ENCODE measurements at regions not wholly inside any gene's neighbourhood (a gene's known extent, or its start where the extent isn't known, plus 50 kb on each side); places are given as distances from the start of the nearest gene placed in this dataset.

DNA sequence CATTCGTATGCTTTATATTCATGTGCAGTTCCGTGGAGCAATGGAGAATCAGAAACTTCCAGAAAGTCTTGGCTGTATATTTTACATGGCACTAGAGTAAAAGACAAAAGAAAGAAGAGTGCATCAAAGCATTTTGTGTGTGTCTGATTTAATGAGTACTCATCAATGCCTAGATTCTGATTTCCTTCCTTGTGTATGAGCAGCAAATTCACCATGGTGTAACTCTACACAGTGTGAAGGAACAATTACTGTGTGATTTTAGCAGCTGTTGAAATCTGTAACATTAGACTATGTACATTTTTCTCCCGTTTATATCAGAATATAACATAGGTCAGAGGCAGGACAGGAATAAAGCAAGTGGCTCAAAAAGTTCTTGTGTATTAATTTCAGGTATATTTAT lies 102.0 kb upstream of the TSC22D2 start:
- H3K4me1 ChIP-seq, result peaks cover 0 to 10% (median 6%) of the 10 kb centered on the region in 4 donors
- DNase-seq (ENCODE audit: extremely low spot score), result no peak
- H3K4me3 ChIP-seq, result no peak overlapping the region
- intact Hi-C loops (cut with DNase I), result no loop called here
- no peaks in the 10 kb centered on the region for H3K9me3 ChIP-seq
- H3K27me3 ChIP-seq, result no peaks in the 10 kb centered on the region
- no peaks in the 10 kb centered on the region for H3K36me3 ChIP-seq
- 76% methylated on average over 3 of the region's 3 CpGs for WGBS
- TF ChIP-seq, protein P1, sequence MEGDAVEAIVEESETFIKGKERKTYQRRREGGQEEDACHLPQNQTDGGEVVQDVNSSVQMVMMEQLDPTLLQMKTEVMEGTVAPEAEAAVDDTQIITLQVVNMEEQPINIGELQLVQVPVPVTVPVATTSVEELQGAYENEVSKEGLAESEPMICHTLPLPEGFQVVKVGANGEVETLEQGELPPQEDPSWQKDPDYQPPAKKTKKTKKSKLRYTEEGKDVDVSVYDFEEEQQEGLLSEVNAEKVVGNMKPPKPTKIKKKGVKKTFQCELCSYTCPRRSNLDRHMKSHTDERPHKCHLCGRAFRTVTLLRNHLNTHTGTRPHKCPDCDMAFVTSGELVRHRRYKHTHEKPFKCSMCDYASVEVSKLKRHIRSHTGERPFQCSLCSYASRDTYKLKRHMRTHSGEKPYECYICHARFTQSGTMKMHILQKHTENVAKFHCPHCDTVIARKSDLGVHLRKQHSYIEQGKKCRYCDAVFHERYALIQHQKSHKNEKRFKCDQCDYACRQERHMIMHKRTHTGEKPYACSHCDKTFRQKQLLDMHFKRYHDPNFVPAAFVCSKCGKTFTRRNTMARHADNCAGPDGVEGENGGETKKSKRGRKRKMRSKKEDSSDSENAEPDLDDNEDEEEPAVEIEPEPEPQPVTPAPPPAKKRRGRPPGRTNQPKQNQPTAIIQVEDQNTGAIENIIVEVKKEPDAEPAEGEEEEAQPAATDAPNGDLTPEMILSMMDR (IDR thresholded peaks at IDR 0.05), result no peak
- TF ChIP-seq POLR2A (IDR thresholded peaks at IDR 0.05; ENCODE audit: low read depth) (no peak), EP300 (IDR thresholded peaks at IDR 0.05) (no peak), POLR2AphosphoS5 (IDR thresholded peaks at IDR 0.05) (no peak)
- no peak overlapping the region for H3K27ac ChIP-seq (replicated peaks in 1 of 4)

DNA sequence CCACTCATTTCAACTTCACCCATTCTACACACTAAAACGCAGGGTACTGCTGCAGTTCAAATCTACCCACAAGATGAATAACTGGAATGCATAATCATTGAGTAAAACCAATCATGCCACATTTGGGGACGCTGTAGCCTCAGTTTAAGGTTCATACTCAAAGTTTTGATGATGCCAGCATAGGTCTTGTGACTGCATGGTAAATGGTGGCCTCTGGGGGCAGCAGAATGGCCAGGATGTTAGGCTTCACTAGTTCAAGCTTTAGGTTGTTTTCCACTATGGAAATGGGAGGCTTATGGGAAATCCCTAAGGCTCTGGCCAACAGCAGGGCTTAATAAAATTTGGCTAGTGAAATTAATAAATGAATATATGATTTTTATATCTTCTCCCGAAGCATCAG lies 104.3 kb upstream of the TSC22D2 start:
- H3K9me3 ChIP-seq, result no peaks in the 10 kb centered on the region
- no peak overlapping the region for H3K4me3 ChIP-seq
- H3K36me3 ChIP-seq, result no peaks in the 10 kb centered on the region
- H3K27me3 ChIP-seq, result no peaks in the 10 kb centered on the region
- intact Hi-C loops (cut with DNase I), result no loop called here
- peaks cover 0 to 10% (median 6%) of the 10 kb centered on the region in 4 donors for H3K4me1 ChIP-seq
- TF ChIP-seq, protein P1 (IDR thresholded peaks at IDR 0.05), result peak in 1 of 3 experiments; percentile 8
- TF ChIP-seq POLR2A (IDR thresholded peaks at IDR 0.05; ENCODE audit: low read depth), result no peak
- TF ChIP-seq POLR2AphosphoS5 (IDR thresholded peaks at IDR 0.05), result no peak
- H3K27ac ChIP-seq (replicated peaks in 1 of 4), result no peak overlapping the region
- 90% methylated on average over 3 of the region's 3 CpGs for WGBS
- DNase-seq (ENCODE audit: extremely low spot score), result no peak

DNA sequence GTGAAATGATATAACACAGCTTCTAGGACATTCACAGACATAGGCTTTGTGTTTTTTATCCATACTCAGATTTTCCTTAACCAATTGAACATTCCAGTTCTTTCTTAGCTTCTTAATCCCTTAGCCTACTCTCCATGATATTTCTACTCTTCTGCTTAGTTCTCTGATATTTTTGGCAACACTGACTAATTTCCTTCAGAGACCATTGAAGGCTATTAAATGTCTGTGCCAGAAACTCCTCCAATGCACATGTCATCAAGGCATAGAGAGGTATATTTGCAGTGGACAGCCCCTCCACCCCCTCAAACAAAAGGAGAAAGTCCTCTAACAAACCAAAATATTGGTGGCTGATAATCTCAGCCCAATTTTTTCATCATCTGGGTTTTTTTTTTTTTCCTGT lies 105.9 kb upstream of the TSC22D2 start:
- Histone ChIP-seq H3K4me1 (no peaks in the 10 kb centered on the region), H3K27ac (replicated peaks in 1 of 4) (no peak overlapping the region), H3K27me3 (no peaks in the 10 kb centered on the region), H3K4me3 (no peak overlapping the region), H3K9me3 (no peaks in the 10 kb centered on the region), H3K36me3 (no peaks in the 10 kb centered on the region)
- intact Hi-C loops (cut with DNase I), result no loop called here
- no peak for DNase-seq (ENCODE audit: extremely low spot score)
- no peak for TF ChIP-seq POLR2AphosphoS5 (IDR thresholded peaks at IDR 0.05)
- no peak for TF ChIP-seq POLR2A (IDR thresholded peaks at IDR 0.05; ENCODE audit: low read depth)
- TF ChIP-seq, protein P1 (IDR thresholded peaks at IDR 0.05), result no peak
- no peak for TF ChIP-seq EP300 (IDR thresholded peaks at IDR 0.05)

DNA sequence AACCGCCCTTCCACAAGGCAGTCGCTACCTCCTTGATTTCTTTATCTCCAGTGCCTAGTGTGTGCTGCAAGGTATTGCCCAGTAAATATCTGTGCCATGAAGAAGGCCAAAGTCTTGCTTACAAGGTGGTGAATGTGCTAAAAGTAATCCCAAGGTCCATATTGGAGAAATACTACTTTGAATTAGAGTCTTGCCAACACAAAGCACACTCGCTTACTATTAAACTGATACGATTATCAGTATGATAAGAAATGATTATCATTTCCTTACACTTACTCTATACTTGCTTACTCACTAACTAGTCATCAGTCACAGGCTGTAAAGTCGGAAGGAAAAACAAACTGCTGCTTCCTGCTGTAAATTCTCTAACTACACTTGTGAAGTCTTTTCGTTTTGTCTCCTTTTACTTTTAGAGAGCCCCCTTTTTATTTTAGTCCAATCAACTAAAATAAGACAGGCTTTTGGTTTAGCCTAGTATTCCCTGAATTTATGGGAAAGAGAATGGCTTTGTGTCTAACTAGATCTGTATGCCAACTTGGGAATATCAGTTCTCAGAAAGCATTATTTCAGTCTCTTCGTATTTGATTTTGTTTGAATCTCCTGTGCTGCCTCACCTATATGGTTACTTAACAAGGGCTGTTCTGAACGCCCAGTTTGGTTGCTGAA lies 107.1 kb upstream of the TSC22D2 start:
- no peaks in the 10 kb centered on the region for H3K27me3 ChIP-seq
- no peaks in the 10 kb centered on the region for H3K4me1 ChIP-seq
- no peak for TF ChIP-seq POLR2A (IDR thresholded peaks at IDR 0.05; ENCODE audit: low read depth)
- TF ChIP-seq POLR2AphosphoS5 (IDR thresholded peaks at IDR 0.05), result no peak
- TF ChIP-seq EP300 (IDR thresholded peaks at IDR 0.05), result no peak
- TF ChIP-seq, protein P1 (IDR thresholded peaks at IDR 0.05), result no peak
- intact Hi-C loops (cut with DNase I), result no loop called here
- 78% methylated on average over 8 of the region's 8 CpGs for WGBS
- H3K9me3 ChIP-seq, result no peaks in the 10 kb centered on the region
- H3K36me3 ChIP-seq, result no peaks in the 10 kb centered on the region
- no peak for DNase-seq (ENCODE audit: extremely low spot score)
- no peak overlapping the region for H3K4me3 ChIP-seq
- no peak overlapping the region for H3K27ac ChIP-seq (replicated peaks in 1 of 4)

DNA sequence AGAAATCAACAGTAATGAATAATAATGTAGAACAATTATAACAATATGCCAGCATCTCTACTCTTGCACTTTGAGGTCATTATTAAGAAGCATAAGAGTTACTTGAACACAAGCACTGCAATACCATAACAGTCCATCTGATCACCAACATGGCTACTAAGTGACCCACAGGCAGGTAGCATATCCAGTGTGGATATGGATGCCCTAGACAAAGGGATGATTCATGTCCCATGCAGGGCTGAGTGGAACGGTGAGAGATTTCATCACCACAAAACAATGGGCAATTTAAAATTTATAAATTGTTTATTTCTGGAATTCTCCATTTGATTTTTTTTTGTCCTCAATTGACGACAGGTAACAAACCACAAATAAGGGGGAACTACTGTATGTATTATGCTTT lies 107.7 kb upstream of the TSC22D2 start:
- Histone ChIP-seq H3K36me3 (no peaks in the 10 kb centered on the region), H3K27ac (replicated peaks in 1 of 4) (no peak overlapping the region), H3K27me3 (no peaks in the 10 kb centered on the region), H3K4me1 (no peaks in the 10 kb centered on the region), H3K9me3 (no peaks in the 10 kb centered on the region), H3K4me3 (no peak overlapping the region)
- no peak for DNase-seq (ENCODE audit: extremely low spot score)
- intact Hi-C loops (cut with DNase I), result no loop called here
- TF ChIP-seq POLR2AphosphoS5 (IDR thresholded peaks at IDR 0.05) (no peak), POLR2A (IDR thresholded peaks at IDR 0.05; ENCODE audit: low read depth) (no peak)
- TF ChIP-seq, protein P1 (IDR thresholded peaks at IDR 0.05), result no peak
- WGBS, result 92% methylated on average over 2 of the region's 2 CpGs
